Smooth muscle cell (in vitro differentiated cells): ENCODE measurements at regions not wholly inside any gene's neighbourhood (a gene's known extent, or its start where the extent isn't known, plus 50 kb on each side); places are given as distances from the start of the nearest gene placed in this dataset.

Experiments used
- DNase-seq: peaks from one replicate; lab custom pipeline; 2025; ENCODE audit not compliant: unreplicated experiment; lab: John Stamatoyannopoulos, UW
- H2AFZ ChIP-seq: fragments of 200-600 bp; sonication (generic); 2 replicates; pipeline ENCODE4 v1.6.0; 2016; ENCODE audit warnings: antibody characterized with exemption, low read depth, mild to moderate bottlenecking
- H3F3A ChIP-seq: fragments of 200-600 bp; sonication (generic); 2 replicates; pipeline ENCODE4 v1.6.0; 2017; ENCODE audit warnings: antibody characterized with exemption, low read depth
- H3K27ac ChIP-seq: fragments of 200-600 bp; sonication (generic); 2 replicates; pipeline ENCODE4 v1.5.1; 2016; ENCODE audit warnings: low read depth, mild to moderate bottlenecking
- H3K27me3 ChIP-seq: fragments of 200-600 bp; sonication (generic); 2 replicates; pipeline ENCODE4 v1.6.1; 2016; ENCODE audit warnings: low read depth, mild to moderate bottlenecking
- H3K36me3 ChIP-seq: fragments of 200-600 bp; sonication (generic); 2 replicates; pipeline ENCODE4 v1.5.1; 2016; ENCODE audit warnings: low read depth
- H3K4me1 ChIP-seq: fragments of 200-600 bp; sonication (generic); 2 replicates; pipeline ENCODE4 v1.5.1; 2016; ENCODE audit warnings: low read depth
- H3K4me2 ChIP-seq: fragments of 200-600 bp; sonication (generic); 2 replicates; pipeline ENCODE4 v1.6.0; 2016; ENCODE audit warnings: mild to moderate bottlenecking
- H3K4me3 ChIP-seq: fragments of 200-600 bp; sonication (generic); 2 replicates; pipeline ENCODE4 v1.5.1; 2016; ENCODE audit warnings: mild to moderate bottlenecking
- H3K79me2 ChIP-seq: fragments of 200-600 bp; sonication (generic); 2 replicates; pipeline ENCODE4 v1.6.0; 2016; ENCODE audit warnings: low read depth, mild to moderate bottlenecking
- H3K9ac ChIP-seq: fragments of 200-600 bp; sonication (generic); 2 replicates; pipeline ENCODE4 v1.6.0; 2016; ENCODE audit warnings: low read depth
- H3K9me3 ChIP-seq: fragments of 200-600 bp; sonication (generic); replicated peaks from 2 replicates; pipeline ENCODE4 v1.5.1; 2016; ENCODE audit warnings: low read depth
- H4K20me1 ChIP-seq: fragments of 200-600 bp; sonication (generic); 2 replicates; pipeline ENCODE4 v1.6.0; 2016; ENCODE audit warnings: low read depth
- WGBS: methylation state at CpG from one replicate; pipeline ENCODE4 v1.1.7; 2016; ENCODE audit warnings: low lambda C conversion rate; 5-methylcytosine and 5-hydroxymethylcytosine counted together
- TF ChIP-seq, protein P1 (sequence below): fragments of 200-600 bp; sonication (generic); IDR thresholded peaks from 2 replicates; pipeline ENCODE4 v1.5.1; 2017; ENCODE audit warnings: borderline replicate concordance, mild to moderate bottlenecking, antibody characterized with exemption; ENCODE audit not compliant: insufficient read depth, poor library complexity, severe bottlenecking

DNA sequence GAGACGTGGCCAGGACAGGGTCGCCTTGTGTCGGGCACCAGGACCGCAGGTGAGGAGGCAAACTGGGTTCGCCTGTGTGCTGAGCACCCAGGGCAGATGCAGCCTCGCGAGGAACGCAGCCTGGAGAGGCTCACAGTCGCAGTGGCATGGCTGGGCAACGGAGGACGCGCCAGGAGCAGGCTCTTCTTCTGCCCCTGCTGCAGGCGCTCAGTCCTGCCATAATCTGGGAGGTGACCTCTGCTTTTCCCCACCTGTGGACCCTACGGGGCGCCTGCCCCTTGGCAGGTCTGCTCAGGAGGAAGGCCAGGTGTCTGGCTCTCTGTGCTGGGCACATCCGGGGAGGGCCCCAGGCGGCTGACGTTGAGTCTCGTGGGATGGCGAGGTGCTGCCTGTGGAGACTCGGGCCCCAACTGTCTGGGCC is 1136.2 kb downstream of the BRD1 start:
- no peaks in the 10 kb centered on the region for H3K4me1 ChIP-seq
- no peak overlapping the region for H2AFZ ChIP-seq
- no peak for DNase-seq
- H3K36me3 ChIP-seq: no peaks in the 10 kb centered on the region
- TF ChIP-seq, protein P1, sequence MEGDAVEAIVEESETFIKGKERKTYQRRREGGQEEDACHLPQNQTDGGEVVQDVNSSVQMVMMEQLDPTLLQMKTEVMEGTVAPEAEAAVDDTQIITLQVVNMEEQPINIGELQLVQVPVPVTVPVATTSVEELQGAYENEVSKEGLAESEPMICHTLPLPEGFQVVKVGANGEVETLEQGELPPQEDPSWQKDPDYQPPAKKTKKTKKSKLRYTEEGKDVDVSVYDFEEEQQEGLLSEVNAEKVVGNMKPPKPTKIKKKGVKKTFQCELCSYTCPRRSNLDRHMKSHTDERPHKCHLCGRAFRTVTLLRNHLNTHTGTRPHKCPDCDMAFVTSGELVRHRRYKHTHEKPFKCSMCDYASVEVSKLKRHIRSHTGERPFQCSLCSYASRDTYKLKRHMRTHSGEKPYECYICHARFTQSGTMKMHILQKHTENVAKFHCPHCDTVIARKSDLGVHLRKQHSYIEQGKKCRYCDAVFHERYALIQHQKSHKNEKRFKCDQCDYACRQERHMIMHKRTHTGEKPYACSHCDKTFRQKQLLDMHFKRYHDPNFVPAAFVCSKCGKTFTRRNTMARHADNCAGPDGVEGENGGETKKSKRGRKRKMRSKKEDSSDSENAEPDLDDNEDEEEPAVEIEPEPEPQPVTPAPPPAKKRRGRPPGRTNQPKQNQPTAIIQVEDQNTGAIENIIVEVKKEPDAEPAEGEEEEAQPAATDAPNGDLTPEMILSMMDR: no peak
- H3K27ac ChIP-seq: no peak overlapping the region
- no peak overlapping the region for H3K9ac ChIP-seq
- H3K27me3 ChIP-seq: no peaks in the 10 kb centered on the region
- H3F3A ChIP-seq: no peaks in the 10 kb centered on the region
- no peaks in the 10 kb centered on the region for H3K9me3 ChIP-seq
- H3K4me3 ChIP-seq: no peak overlapping the region
- H4K20me1 ChIP-seq: peaks cover 14% of the 10 kb centered on the region
- H3K79me2 ChIP-seq: no peaks in the 10 kb centered on the region
- H3K4me2 ChIP-seq: no peak overlapping the region
- 95% methylated on average over 21 of the region's 21 CpGs for WGBS

- H3K9me3 ChIP-seq: no peaks in the 10 kb centered on the region
- no peak for DNase-seq
These were observed 1136.9 kb downstream of the BRD1 start for GRCh38 chr22:48690583-48691317.

GRCh38 chr22:48689206-48689605 is 1138.5 kb downstream of the BRD1 start:
- TF ChIP-seq, protein P1: no peak
- Histone ChIP-seq H3K79me2 (no peaks in the 10 kb centered on the region), H2AFZ (no peak overlapping the region), H4K20me1 (no peaks in the 10 kb centered on the region), H3K4me1 (no peaks in the 10 kb centered on the region), H3K27me3 (no peaks in the 10 kb centered on the region), H3K9me3 (no peaks in the 10 kb centered on the region), H3K4me2 (no peak overlapping the region), H3K27ac (no peak overlapping the region), H3F3A (no peaks in the 10 kb centered on the region), H3K9ac (no peak overlapping the region), H3K4me3 (no peak overlapping the region), H3K36me3 (no peaks in the 10 kb centered on the region)
- 95% methylated on average over 18 of the region's 18 CpGs for WGBS
- no peak for DNase-seq

More at GRCh38 chr22:48690583-48691317, 1136.9 kb downstream of the BRD1 start:
- Histone ChIP-seq H3K4me2 (no peak overlapping the region), H3K79me2 (no peaks in the 10 kb centered on the region), H3F3A (no peaks in the 10 kb centered on the region), H3K27me3 (no peaks in the 10 kb centered on the region), H3K27ac (no peak overlapping the region), H2AFZ (no peak overlapping the region), H3K4me3 (no peak overlapping the region), H4K20me1 (peaks cover 10% of the 10 kb centered on the region), H3K4me1 (no peaks in the 10 kb centered on the region), H3K9ac (no peak overlapping the region), H3K36me3 (no peaks in the 10 kb centered on the region)
- TF ChIP-seq, protein P1: no peak
- WGBS: 95% methylated on average over 24 of the region's 24 CpGs

GRCh38 chr22:48688366-48688765 is 1139.3 kb downstream of the BRD1 start:
- Histone ChIP-seq H3K4me1 (no peaks in the 10 kb centered on the region), H3K9me3 (no peaks in the 10 kb centered on the region), H3K79me2 (no peaks in the 10 kb centered on the region), H3K4me3 (no peak overlapping the region), H3K4me2 (no peak overlapping the region), H3K36me3 (no peaks in the 10 kb centered on the region), H3F3A (no peaks in the 10 kb centered on the region), H4K20me1 (no peaks in the 10 kb centered on the region), H3K27me3 (no peaks in the 10 kb centered on the region), H2AFZ (no peak overlapping the region), H3K9ac (no peak overlapping the region), H3K27ac (no peak overlapping the region)
- DNase-seq: no peak
- WGBS: 68% methylated on average over 4 of the region's 4 CpGs
- TF ChIP-seq, protein P1: no peak
